Upper lobe of left lung (tissue), 6 donors: ENCODE measurements at regions not wholly inside any gene's neighbourhood (a gene's known extent, or its start where the extent isn't known, plus 50 kb on each side); places are given as distances from the start of the nearest gene placed in this dataset.
A peak's percentile ranks its signal among the peaks of the same experiment; 100 is the strongest.

ENCODE experiments used
- ATAC-seq, 2 donors: fragments of 200-7000 bp; cut with Tn5 transposase; one replicate each; pipeline ENCODE4 v1.9.1; 2022; ENCODE audit warnings: mild to moderate bottlenecking in 2 of 2, moderate library complexity in 2 of 2; ENCODE audit not compliant: low FRiP score in 2 of 2
- DNase-seq, 2 donors: peaks; one replicate each; pipeline ENCODE4 v3.0.0-alpha.2; 2019 to 2020
- H3K27ac ChIP-seq, 4 donors: fragments of 200-600 bp; sonication (generic); one replicate each; pipeline ENCODE4 v1.5.1; 2016 to 2019
- H3K27me3 ChIP-seq, 4 donors: fragments of 200-600 bp; sonication (generic); one replicate each; pipeline ENCODE4 v1.5.1; 2017 to 2019
- H3K36me3 ChIP-seq, 4 donors: fragments of 200-600 bp; sonication (generic); one replicate each; pipeline ENCODE4 v1.5.1; 2016 to 2019
- H3K4me1 ChIP-seq, 4 donors: fragments of 200-600 bp; sonication (generic); one replicate each; pipeline ENCODE4 v1.5.1; 2018 to 2019
- H3K4me3 ChIP-seq, 4 donors: fragments of 200-600 bp; sonication (generic); one replicate each; pipeline ENCODE4 v1.5.1; 2017 to 2019; ENCODE audit warnings: mild to moderate bottlenecking in 2 of 4, moderate library complexity in 1 of 4
- H3K9me3 ChIP-seq, 4 donors: fragments of 200-600 bp; sonication (generic); one replicate each; pipeline ENCODE4 v1.5.1; 2018 to 2019
- EP300 ChIP-seq, 4 donors: sonication (generic); formaldehyde crosslinking; IDR thresholded peaks; one replicate each; pipeline ENCODE4 v1.5.1; 2017; ENCODE audit warnings: antibody characterized with exemption in 4 of 4, control low read depth in 2 of 4
- POLR2A ChIP-seq, 4 donors: fragments of 450-650 bp; IDR thresholded peaks; one replicate each; pipeline ENCODE4 v1.5.1; 2016 to 2017; ENCODE audit warnings: antibody characterized with exemption in 4 of 4, mild to moderate bottlenecking in 2 of 4
- POLR2AphosphoS5 ChIP-seq, 2 donors: sonication (generic); formaldehyde crosslinking; IDR thresholded peaks; one replicate each; pipeline ENCODE4 v1.5.1; 2017; ENCODE audit warnings: antibody characterized with exemption in 2 of 2
- WGBS, 2 donors: methylation state at CpG; one replicate each; pipeline ENCODE4 v1.1.5; 2017 to 2018; 5-methylcytosine and 5-hydroxymethylcytosine counted together
- TF ChIP-seq, protein P1 (sequence below), 6 experiments: fragments of 450-650 bp in 4 of 6; fragments of 200-600 bp in 2 of 6; sonication (generic) in 2 of 6; IDR thresholded peaks; one replicate each; pipeline ENCODE4 v1.5.1; 2016 to 2019; ENCODE audit warnings: antibody characterized with exemption in 6 of 6
- donor health status: DM: no; HTN: no; CAD: no; lungs with moderate emphysema.
- donor health status: DM: no; HTN: yes; CAD: no; lungs with severe emphysema.

DNA sequence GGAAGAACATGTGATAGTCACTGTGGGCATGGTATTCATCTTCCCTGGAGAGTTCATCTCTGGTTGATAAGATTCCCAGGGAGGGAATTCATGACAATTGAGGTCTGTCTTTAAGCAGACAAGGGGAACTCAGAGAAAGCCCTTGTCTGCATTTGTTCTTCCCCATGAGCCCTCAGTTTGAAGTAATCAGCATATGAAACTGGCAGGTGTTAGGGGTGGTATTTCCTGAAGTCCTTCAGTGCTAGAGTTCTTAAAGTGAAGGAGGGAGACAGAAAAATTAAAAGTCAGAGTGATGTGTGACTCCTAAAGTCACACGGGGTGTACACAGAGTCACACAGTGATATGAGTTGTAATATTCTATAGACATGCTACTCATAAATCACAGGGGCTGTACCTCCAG is 60.6 kb upstream of the SYK start:
- H3K9me3 ChIP-seq: peaks cover 0 to 14% (median 4%) of the 10 kb centered on the region in 4 donors
- H3K36me3 ChIP-seq: no peaks in the 10 kb centered on the region
- DNase-seq (no peak), ATAC-seq (no peak)
- WGBS, 2 donors: 78 to 80% methylated on average over 1 of the region's 1 CpG
- no peak overlapping the region for H3K4me3 ChIP-seq
- H3K4me1 ChIP-seq: no peaks in the 10 kb centered on the region
- H3K27me3 ChIP-seq: no peaks in the 10 kb centered on the region
- H3K27ac ChIP-seq: no peak overlapping the region
- TF ChIP-seq EP300 (IDR thresholded peaks at IDR 0.05): no peak
- TF ChIP-seq, protein P1, sequence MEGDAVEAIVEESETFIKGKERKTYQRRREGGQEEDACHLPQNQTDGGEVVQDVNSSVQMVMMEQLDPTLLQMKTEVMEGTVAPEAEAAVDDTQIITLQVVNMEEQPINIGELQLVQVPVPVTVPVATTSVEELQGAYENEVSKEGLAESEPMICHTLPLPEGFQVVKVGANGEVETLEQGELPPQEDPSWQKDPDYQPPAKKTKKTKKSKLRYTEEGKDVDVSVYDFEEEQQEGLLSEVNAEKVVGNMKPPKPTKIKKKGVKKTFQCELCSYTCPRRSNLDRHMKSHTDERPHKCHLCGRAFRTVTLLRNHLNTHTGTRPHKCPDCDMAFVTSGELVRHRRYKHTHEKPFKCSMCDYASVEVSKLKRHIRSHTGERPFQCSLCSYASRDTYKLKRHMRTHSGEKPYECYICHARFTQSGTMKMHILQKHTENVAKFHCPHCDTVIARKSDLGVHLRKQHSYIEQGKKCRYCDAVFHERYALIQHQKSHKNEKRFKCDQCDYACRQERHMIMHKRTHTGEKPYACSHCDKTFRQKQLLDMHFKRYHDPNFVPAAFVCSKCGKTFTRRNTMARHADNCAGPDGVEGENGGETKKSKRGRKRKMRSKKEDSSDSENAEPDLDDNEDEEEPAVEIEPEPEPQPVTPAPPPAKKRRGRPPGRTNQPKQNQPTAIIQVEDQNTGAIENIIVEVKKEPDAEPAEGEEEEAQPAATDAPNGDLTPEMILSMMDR (IDR thresholded peaks at IDR 0.05): no peak
- no peak for TF ChIP-seq POLR2AphosphoS5 (IDR thresholded peaks at IDR 0.05)
- TF ChIP-seq POLR2A (IDR thresholded peaks at IDR 0.05): no peak

DNA sequence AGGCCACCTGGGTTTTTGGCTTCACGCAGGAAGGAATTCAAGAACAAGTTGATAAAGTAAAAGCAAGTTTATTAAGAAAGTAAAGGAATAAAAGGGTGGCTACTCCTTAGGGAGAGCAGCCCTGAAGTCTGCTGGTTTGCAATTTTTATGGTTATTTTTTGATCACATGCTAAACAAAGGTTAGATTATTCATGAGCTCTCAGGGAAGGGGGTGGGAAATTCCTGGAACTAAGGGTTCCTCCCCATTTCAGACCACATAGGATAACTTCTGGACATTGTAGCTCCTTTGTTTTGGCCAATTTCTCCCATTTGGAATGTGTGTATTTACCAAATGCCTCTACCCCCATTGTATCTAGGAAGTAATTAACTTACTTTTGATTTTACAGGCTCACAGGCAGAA is 63.9 kb upstream of the SYK start:
- 79 to 80% methylated on average over 1 of the region's 1 CpG for WGBS, 2 donors
- Histone ChIP-seq H3K4me1 (no peaks in the 10 kb centered on the region), H3K4me3 (no peak overlapping the region), H3K27me3 (no peaks in the 10 kb centered on the region), H3K36me3 (no peaks in the 10 kb centered on the region), H3K27ac (no peak overlapping the region), H3K9me3 (peaks cover 0 to 14% (median 4%) of the 10 kb centered on the region in 4 donors)
- DNase-seq (no peak), ATAC-seq (no peak)
- no peak for TF ChIP-seq POLR2AphosphoS5 (IDR thresholded peaks at IDR 0.05)
- TF ChIP-seq, protein P1 (IDR thresholded peaks at IDR 0.05): no peak
- TF ChIP-seq EP300 (IDR thresholded peaks at IDR 0.05): no peak
- no peak for TF ChIP-seq POLR2A (IDR thresholded peaks at IDR 0.05)

DNA sequence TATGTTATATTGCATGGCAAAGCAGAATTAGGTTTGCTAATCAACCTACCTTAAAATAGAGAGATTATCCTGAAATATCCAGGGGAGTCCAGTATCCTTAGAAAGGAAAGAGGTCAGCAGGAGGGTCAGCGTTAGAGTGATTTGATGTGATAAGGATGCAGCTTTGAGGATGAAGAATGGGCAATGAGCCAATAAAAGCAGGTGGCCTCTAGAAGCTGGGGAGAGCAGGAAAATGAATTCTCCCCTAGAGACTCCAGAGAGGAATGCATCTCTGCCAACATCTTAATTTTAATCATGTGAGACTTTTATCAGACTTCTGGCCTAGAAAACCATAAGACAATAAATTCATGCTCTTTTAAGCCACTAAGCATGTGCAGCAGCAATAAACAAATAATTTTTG is 65.7 kb upstream of the SYK start:
- Histone ChIP-seq H3K27ac (no peak overlapping the region), H3K9me3 (peaks cover 0 to 14% (median 4%) of the 10 kb centered on the region in 4 donors), H3K4me1 (no peaks in the 10 kb centered on the region), H3K4me3 (no peak overlapping the region), H3K36me3 (no peaks in the 10 kb centered on the region), H3K27me3 (no peaks in the 10 kb centered on the region)
- WGBS, 2 donors: 27 to 38% methylated on average over 1 of the region's 1 CpG
- DNase-seq (no peak), ATAC-seq (no peak)
- TF ChIP-seq, protein P1 (IDR thresholded peaks at IDR 0.05): no peak
- TF ChIP-seq EP300 (IDR thresholded peaks at IDR 0.05): no peak
- no peak for TF ChIP-seq POLR2A (IDR thresholded peaks at IDR 0.05)
- no peak for TF ChIP-seq POLR2AphosphoS5 (IDR thresholded peaks at IDR 0.05)

DNA sequence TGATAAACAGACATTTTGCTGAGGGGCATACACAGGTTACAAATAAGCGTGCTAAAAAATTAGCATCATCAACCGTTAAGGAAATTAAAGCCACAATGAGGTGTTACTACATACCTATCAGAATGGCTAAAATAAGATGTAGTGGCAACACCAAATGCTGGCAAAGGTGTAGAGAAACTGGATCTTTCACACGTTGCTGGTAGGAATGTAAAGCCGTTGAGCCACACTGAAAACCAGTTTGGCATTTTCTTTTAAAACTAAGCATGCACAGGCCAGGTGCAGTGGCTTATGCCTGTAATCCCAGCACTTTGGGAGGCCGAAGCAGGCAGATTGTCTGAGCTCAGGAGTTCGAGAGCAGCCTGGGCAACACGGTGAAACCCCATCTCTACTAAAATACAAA is 67.0 kb upstream of the SYK start:
- Histone ChIP-seq H3K9me3 (peaks cover 0 to 11% (median 4%) of the 10 kb centered on the region in 4 donors), H3K27me3 (no peaks in the 10 kb centered on the region), H3K4me1 (no peaks in the 10 kb centered on the region), H3K36me3 (no peaks in the 10 kb centered on the region), H3K4me3 (no peak overlapping the region), H3K27ac (no peak overlapping the region)
- ATAC-seq (no peak), DNase-seq (no peak)
- WGBS, 2 donors: 81 to 82% methylated on average over 6 to 7 of the region's 7 CpGs
- TF ChIP-seq, protein P1 (IDR thresholded peaks at IDR 0.05): no peak
- TF ChIP-seq POLR2AphosphoS5 (IDR thresholded peaks at IDR 0.05) (no peak), EP300 (IDR thresholded peaks at IDR 0.05) (no peak), POLR2A (IDR thresholded peaks at IDR 0.05) (no peak)

DNA sequence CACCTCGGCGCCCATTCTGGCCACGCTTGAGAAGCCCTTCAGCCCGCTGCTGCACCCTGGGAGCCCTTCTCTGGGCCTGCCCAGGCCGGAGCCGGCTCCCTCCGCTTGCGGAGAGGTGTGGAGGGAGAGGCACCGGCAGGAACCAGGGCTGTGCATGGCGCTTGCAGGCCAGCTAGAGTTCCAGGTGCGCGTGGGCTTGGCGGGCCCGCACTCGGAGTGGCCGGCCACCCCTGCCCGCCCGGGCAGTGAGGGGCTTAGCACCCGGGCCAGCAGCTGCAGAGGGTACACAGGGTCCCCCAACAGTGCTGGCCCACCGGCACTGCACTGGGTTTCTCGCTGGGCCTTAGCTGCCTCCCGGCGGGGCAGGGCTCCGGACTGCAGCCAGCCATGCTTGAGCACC is 72.3 kb upstream of the SYK start:
- Histone ChIP-seq H3K36me3 (no peaks in the 10 kb centered on the region), H3K27ac (no peak overlapping the region), H3K4me1 (no peaks in the 10 kb centered on the region), H3K27me3 (no peaks in the 10 kb centered on the region), H3K9me3 (no peaks in the 10 kb centered on the region), H3K4me3 (no peak overlapping the region)
- no peak for TF ChIP-seq POLR2AphosphoS5 (IDR thresholded peaks at IDR 0.05)
- TF ChIP-seq EP300 (IDR thresholded peaks at IDR 0.05): no peak
- TF ChIP-seq, protein P1 (IDR thresholded peaks at IDR 0.05): no peak
- no peak for TF ChIP-seq POLR2A (IDR thresholded peaks at IDR 0.05)
- DNase-seq (peak in 1 of 2 donors; percentile 68), ATAC-seq (no peak)
- WGBS, 2 donors: 92 to 100% methylated on average over 2 to 22 of the region's 24 CpGs
